ENCODE measurements at regions not wholly inside any gene's neighbourhood (a gene's known extent, or its start where the extent isn't known, plus 50 kb on each side); places are given as distances from the start of the nearest gene placed in this dataset.

- Histone ChIP-seq H3K36me3 (replicated peaks in 1 of 2; ENCODE audit: control insufficient read depth in 2 of 2, insufficient read depth in 2 of 2, low read length in 2 of 2) (no peaks in the 10 kb centered on the region), H2BK12ac (ENCODE audit: low read length) (no peak overlapping the region), H3K27ac (replicated peaks; ENCODE audit: low read length) (no peak overlapping the region), H2BK120ac (ENCODE audit: low read depth, low read length) (no peak overlapping the region), H3K23ac (ENCODE audit: low read depth, low read length, poor library complexity) (no peak overlapping the region), H2AFZ (ENCODE audit: low read length) (no peak overlapping the region), H3K4me2 (ENCODE audit: insufficient read depth, low read length, poor library complexity, severe bottlenecking) (no peak overlapping the region), H4K8ac (ENCODE audit: low read depth, low read length) (no peak overlapping the region), H3K4ac (ENCODE audit: low read length) (no peak overlapping the region), H3K4me1 (ENCODE audit: control insufficient read depth in 2 of 2, insufficient read depth in 1 of 2, low read depth in 1 of 2, low read length in 2 of 2) (no peaks in the 10 kb centered on the region), H3K4me3 (ENCODE audit: low read length in 2 of 2) (no peak overlapping the region), H3K14ac (ENCODE audit: low read length) (no peak overlapping the region), H2BK15ac (ENCODE audit: low read length) (no peak overlapping the region), H2BK5ac (ENCODE audit: low read length) (no peak overlapping the region), H3K18ac (ENCODE audit: low read length) (no peak overlapping the region), H2AK5ac (ENCODE audit: low read depth, low read length) (no peak overlapping the region), H3K9me3 (replicated peaks in 1 of 2; ENCODE audit: control insufficient read depth in 2 of 2, insufficient read depth in 1 of 2, low read depth in 1 of 2, low read length in 2 of 2) (no peaks in the 10 kb centered on the region), H4K91ac (ENCODE audit: low read depth, low read length, poor library complexity) (no peak overlapping the region), H3K27me3 (ENCODE audit: control insufficient read depth in 3 of 3, insufficient read depth in 3 of 3, low read depth in 1 of 3, low read length in 3 of 3) (no peaks in the 10 kb centered on the region), H3K9ac (ENCODE audit: low read depth, low read length, poor library complexity) (no peak overlapping the region), H3K79me1 (ENCODE audit: low read depth, low read length) (no peaks in the 10 kb centered on the region)
- DNase-seq (ENCODE audit: low spot score): no peak
- WGBS, 2 donors (ENCODE audit: extremely low coverage in 2 of 2, insufficient read length in 2 of 2, insufficient replicate concordance in 1 of 2): no CpG with 5 or more reads among the region's 2 CpGs
Measured at GRCh38 chr4:144495944-144496343, 150.0 kb upstream of the HHIP start.

GRCh38 chr4:144499777-144500176 is 146.2 kb upstream of the HHIP start:
- Histone ChIP-seq H3K9ac (ENCODE audit: low read depth, low read length, poor library complexity) (no peak overlapping the region), H3K27ac (replicated peaks; ENCODE audit: low read length) (no peak overlapping the region), H3K23ac (ENCODE audit: low read depth, low read length, poor library complexity) (no peak overlapping the region), H3K18ac (ENCODE audit: low read length) (no peak overlapping the region), H4K8ac (ENCODE audit: low read depth, low read length) (no peak overlapping the region), H2BK12ac (ENCODE audit: low read length) (no peak overlapping the region), H3K4me3 (ENCODE audit: low read length in 2 of 2) (no peak overlapping the region), H3K4ac (ENCODE audit: low read length) (no peak overlapping the region), H2BK5ac (ENCODE audit: low read length) (no peak overlapping the region), H2AFZ (ENCODE audit: low read length) (no peak overlapping the region), H2AK5ac (ENCODE audit: low read depth, low read length) (no peak overlapping the region), H3K9me3 (replicated peaks in 1 of 2; ENCODE audit: control insufficient read depth in 2 of 2, insufficient read depth in 1 of 2, low read depth in 1 of 2, low read length in 2 of 2) (no peaks in the 10 kb centered on the region), H3K27me3 (ENCODE audit: control insufficient read depth in 3 of 3, insufficient read depth in 3 of 3, low read depth in 1 of 3, low read length in 3 of 3) (no peaks in the 10 kb centered on the region), H3K79me1 (ENCODE audit: low read depth, low read length) (no peaks in the 10 kb centered on the region), H2BK15ac (ENCODE audit: low read length) (no peak overlapping the region), H3K4me2 (ENCODE audit: insufficient read depth, low read length, poor library complexity, severe bottlenecking) (no peak overlapping the region), H4K91ac (ENCODE audit: low read depth, low read length, poor library complexity) (no peak overlapping the region), H3K36me3 (replicated peaks in 1 of 2; ENCODE audit: control insufficient read depth in 2 of 2, insufficient read depth in 2 of 2, low read length in 2 of 2) (no peaks in the 10 kb centered on the region), H2BK120ac (ENCODE audit: low read depth, low read length) (no peak overlapping the region), H3K4me1 (ENCODE audit: control insufficient read depth in 2 of 2, insufficient read depth in 1 of 2, low read depth in 1 of 2, low read length in 2 of 2) (no peaks in the 10 kb centered on the region), H3K14ac (ENCODE audit: low read length) (no peak overlapping the region)
- DNase-seq (ENCODE audit: low spot score): no peak

GRCh38 chr4:144501231-144501780 is 144.7 kb upstream of the HHIP start:
- H3K27ac ChIP-seq (replicated peaks; ENCODE audit: low read length): no peak overlapping the region
- no peak overlapping the region for H3K4me2 ChIP-seq (ENCODE audit: insufficient read depth, low read length, poor library complexity, severe bottlenecking)
- no peak overlapping the region for H3K14ac ChIP-seq (ENCODE audit: low read length)
- no peak overlapping the region for H3K4me3 ChIP-seq (ENCODE audit: low read length in 2 of 2)
- H3K27me3 ChIP-seq (ENCODE audit: control insufficient read depth in 3 of 3, insufficient read depth in 3 of 3, low read depth in 1 of 3, low read length in 3 of 3): no peaks in the 10 kb centered on the region
- H2BK12ac ChIP-seq (ENCODE audit: low read length): no peak overlapping the region
- no peak overlapping the region for H4K91ac ChIP-seq (ENCODE audit: low read depth, low read length, poor library complexity)
- no peaks in the 10 kb centered on the region for H3K79me1 ChIP-seq (ENCODE audit: low read depth, low read length)
- H2AFZ ChIP-seq (ENCODE audit: low read length): no peak overlapping the region
- WGBS, 2 donors (ENCODE audit: extremely low coverage in 2 of 2, insufficient read length in 2 of 2, insufficient replicate concordance in 1 of 2): no CpG with 5 or more reads among the region's 1 CpG
- H2BK120ac ChIP-seq (ENCODE audit: low read depth, low read length): no peak overlapping the region
- no peak overlapping the region for H3K18ac ChIP-seq (ENCODE audit: low read length)
- no peaks in the 10 kb centered on the region for H3K9me3 ChIP-seq (replicated peaks in 1 of 2; ENCODE audit: control insufficient read depth in 2 of 2, insufficient read depth in 1 of 2, low read depth in 1 of 2, low read length in 2 of 2)
- H3K23ac ChIP-seq (ENCODE audit: low read depth, low read length, poor library complexity): no peak overlapping the region
- H3K4ac ChIP-seq (ENCODE audit: low read length): no peak overlapping the region
- no peak overlapping the region for H2BK15ac ChIP-seq (ENCODE audit: low read length)
- H4K8ac ChIP-seq (ENCODE audit: low read depth, low read length): no peak overlapping the region
- no peak overlapping the region for H3K9ac ChIP-seq (ENCODE audit: low read depth, low read length, poor library complexity)
- no peak overlapping the region for H2AK5ac ChIP-seq (ENCODE audit: low read depth, low read length)
- no peak overlapping the region for H2BK5ac ChIP-seq (ENCODE audit: low read length)
- no peaks in the 10 kb centered on the region for H3K36me3 ChIP-seq (replicated peaks in 1 of 2; ENCODE audit: control insufficient read depth in 2 of 2, insufficient read depth in 2 of 2, low read length in 2 of 2)
- no peak for DNase-seq (ENCODE audit: low spot score)
- H3K4me1 ChIP-seq (ENCODE audit: control insufficient read depth in 2 of 2, insufficient read depth in 1 of 2, low read depth in 1 of 2, low read length in 2 of 2): no peaks in the 10 kb centered on the region

GRCh38 chr4:144504883-144505282 is 141.1 kb upstream of the HHIP start:
- Histone ChIP-seq H3K4me2 (ENCODE audit: insufficient read depth, low read length, poor library complexity, severe bottlenecking) (no peak overlapping the region), H3K9me3 (replicated peaks in 1 of 2; ENCODE audit: control insufficient read depth in 2 of 2, insufficient read depth in 1 of 2, low read depth in 1 of 2, low read length in 2 of 2) (no peaks in the 10 kb centered on the region), H3K23ac (ENCODE audit: low read depth, low read length, poor library complexity) (no peak overlapping the region)

More at GRCh38 chr4:144504883-144505282, 141.1 kb upstream of the HHIP start:
- DNase-seq (ENCODE audit: low spot score): no peak
- no peak overlapping the region for H3K9ac ChIP-seq (ENCODE audit: low read depth, low read length, poor library complexity)
- H4K91ac ChIP-seq (ENCODE audit: low read depth, low read length, poor library complexity): no peak overlapping the region
- H3K27ac ChIP-seq (replicated peaks; ENCODE audit: low read length): no peak overlapping the region
- H3K79me1 ChIP-seq (ENCODE audit: low read depth, low read length): no peaks in the 10 kb centered on the region
- peaks cover 0 to 4% of the 10 kb centered on the region in 2 donors for H3K4me1 ChIP-seq (ENCODE audit: control insufficient read depth in 2 of 2, insufficient read depth in 1 of 2, low read depth in 1 of 2, low read length in 2 of 2)
- no peak overlapping the region for H2BK12ac ChIP-seq (ENCODE audit: low read length)
- no peak overlapping the region for H2BK15ac ChIP-seq (ENCODE audit: low read length)
- no CpG with 5 or more reads among the region's 4 CpGs for WGBS, 2 donors (ENCODE audit: extremely low coverage in 2 of 2, insufficient read length in 2 of 2, insufficient replicate concordance in 1 of 2)
- no peak overlapping the region for H3K4me3 ChIP-seq (ENCODE audit: low read length in 2 of 2)
- H3K36me3 ChIP-seq (replicated peaks in 1 of 2; ENCODE audit: control insufficient read depth in 2 of 2, insufficient read depth in 2 of 2, low read length in 2 of 2): no peaks in the 10 kb centered on the region
- no peak overlapping the region for H2AFZ ChIP-seq (ENCODE audit: low read length)
- H2BK5ac ChIP-seq (ENCODE audit: low read length): no peak overlapping the region
- no peak overlapping the region for H2AK5ac ChIP-seq (ENCODE audit: low read depth, low read length)
- no peaks in the 10 kb centered on the region for H3K27me3 ChIP-seq (ENCODE audit: control insufficient read depth in 3 of 3, insufficient read depth in 3 of 3, low read depth in 1 of 3, low read length in 3 of 3)
- no peak overlapping the region for H2BK120ac ChIP-seq (ENCODE audit: low read depth, low read length)
- no peak overlapping the region for H3K4ac ChIP-seq (ENCODE audit: low read length)
- H3K14ac ChIP-seq (ENCODE audit: low read length): no peak overlapping the region
- H4K8ac ChIP-seq (ENCODE audit: low read depth, low read length): no peak overlapping the region
- no peak overlapping the region for H3K18ac ChIP-seq (ENCODE audit: low read length)
